Suprapubic skin (tissue), 4 donors: ENCODE measurements at regions not wholly inside any gene's neighbourhood (a gene's known extent, or its start where the extent isn't known, plus 50 kb on each side); places are given as distances from the start of the nearest gene placed in this dataset.

Source experiments
- DNase-seq, 2 donors: peaks; one replicate each; pipeline ENCODE4 v3.0.0-alpha.2; 2019; ENCODE audit warnings: low spot score in 2 of 2
- H3K27ac ChIP-seq: fragments of 200-600 bp; sonication (generic); one replicate; pipeline ENCODE4 v1.5.1; 2019
- H3K27me3 ChIP-seq: fragments of 200-600 bp; sonication (generic); one replicate; pipeline ENCODE4 v1.5.1; 2019
- H3K36me3 ChIP-seq: fragments of 200-600 bp; sonication (generic); one replicate; pipeline ENCODE4 v1.5.1; 2019
- H3K4me1 ChIP-seq: fragments of 200-600 bp; sonication (generic); one replicate; pipeline ENCODE4 v1.5.1; 2019
- H3K4me3 ChIP-seq: fragments of 200-600 bp; sonication (generic); one replicate; pipeline ENCODE4 v1.5.1; 2019; ENCODE audit warnings: mild to moderate bottlenecking
- H3K9me3 ChIP-seq: fragments of 200-600 bp; sonication (generic); one replicate; pipeline ENCODE4 v1.5.1; 2019
- EP300 ChIP-seq: sonication (generic); formaldehyde crosslinking; IDR thresholded peaks from one replicate; pipeline ENCODE4 v1.6.1; 2017; ENCODE audit warnings: antibody characterized with exemption
- POLR2A ChIP-seq, 2 donors: fragments of 450-650 bp; IDR thresholded peaks; one replicate each; pipeline ENCODE4 v1.6.1; 2017; ENCODE audit warnings: antibody characterized with exemption in 2 of 2, mild to moderate bottlenecking in 2 of 2, moderate library complexity in 2 of 2
- POLR2AphosphoS5 ChIP-seq, 3 donors: sonication (generic); formaldehyde crosslinking; IDR thresholded peaks; one replicate each; pipeline ENCODE4 v1.6.1; 2017; ENCODE audit warnings: antibody characterized with exemption in 3 of 3
- WGBS: methylation state at CpG from one replicate; pipeline ENCODE4 v1.1.5; 2018; 5-methylcytosine and 5-hydroxymethylcytosine counted together
- TF ChIP-seq, protein P1 (sequence below), 2 donors: fragments of 200-600 bp in 1 of 2; fragments of 450-650 bp in 1 of 2; sonication (generic) in 1 of 2; IDR thresholded peaks; one replicate each; pipeline ENCODE4 v1.5.1; 2016 to 2019; ENCODE audit warnings: antibody characterized with exemption in 2 of 2, mild to moderate bottlenecking in 1 of 2, moderate library complexity in 1 of 2

DNA sequence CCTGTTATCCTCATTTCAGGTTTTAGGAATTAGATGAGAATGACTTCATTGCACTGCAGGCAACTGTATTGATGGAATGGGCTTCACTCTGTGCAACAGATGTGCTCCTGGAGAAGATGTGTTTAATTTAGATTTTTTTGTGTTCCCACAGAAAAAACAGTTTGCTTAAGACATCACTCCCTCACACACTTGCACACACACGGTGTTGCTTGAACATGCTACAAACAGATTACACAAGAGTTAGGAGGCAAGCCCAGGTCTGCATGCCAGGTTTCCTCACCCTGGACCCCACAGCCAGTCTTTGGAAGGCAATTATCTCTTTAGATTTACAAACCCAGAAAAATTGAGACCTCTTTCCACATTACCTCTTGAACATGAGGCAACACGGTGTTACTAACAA is 93.7 kb upstream of the KLHL29 start:
- TF ChIP-seq EP300 (no peak), POLR2AphosphoS5 (IDR thresholded peaks at IDR 0.05) (peak in 2 of 3 donors; percentile 80 to 89)
- no peaks in the 10 kb centered on the region for H3K9me3 ChIP-seq
- peak in 1 of 2 donors; percentile 78 for DNase-seq
- H3K4me3 ChIP-seq = no peak overlapping the region
- no peaks in the 10 kb centered on the region for H3K36me3 ChIP-seq
- 38% methylated on average over 2 of the region's 2 CpGs for WGBS
- peaks cover 34% of the 10 kb centered on the region for H3K4me1 ChIP-seq
- H3K27me3 ChIP-seq = no peaks in the 10 kb centered on the region
- no peak overlapping the region for H3K27ac ChIP-seq

DNA sequence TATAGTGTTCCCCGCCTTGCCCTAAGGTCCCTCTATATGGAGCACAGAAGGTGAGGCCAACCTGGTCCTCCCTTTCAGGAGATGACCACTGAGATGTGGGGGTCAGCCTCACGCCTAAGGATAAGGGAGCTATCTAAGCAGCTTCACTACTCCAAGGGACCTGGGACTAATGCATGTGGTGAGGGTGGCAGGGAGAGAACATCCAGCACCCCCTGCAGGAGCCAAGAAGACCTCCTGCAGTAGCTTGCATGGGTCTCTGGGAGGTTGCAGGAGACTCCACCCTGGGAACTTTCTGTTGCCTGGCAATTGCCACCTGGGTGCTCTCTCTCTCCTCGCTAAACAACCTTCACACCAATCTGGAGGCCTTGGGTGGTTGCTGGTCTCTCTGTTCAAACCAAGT is 93.0 kb upstream of the KLHL29 start:
- Histone ChIP-seq H3K4me3 (no peak overlapping the region), H3K4me1 (peaks cover 28% of the 10 kb centered on the region), H3K36me3 (no peaks in the 10 kb centered on the region), H3K9me3 (no peaks in the 10 kb centered on the region), H3K27ac (no peak overlapping the region), H3K27me3 (no peaks in the 10 kb centered on the region)
- TF ChIP-seq POLR2A (IDR thresholded peaks at IDR 0.05) (no peak), POLR2AphosphoS5 (IDR thresholded peaks at IDR 0.05) (no peak), EP300 (no peak)
- TF ChIP-seq, protein P1, sequence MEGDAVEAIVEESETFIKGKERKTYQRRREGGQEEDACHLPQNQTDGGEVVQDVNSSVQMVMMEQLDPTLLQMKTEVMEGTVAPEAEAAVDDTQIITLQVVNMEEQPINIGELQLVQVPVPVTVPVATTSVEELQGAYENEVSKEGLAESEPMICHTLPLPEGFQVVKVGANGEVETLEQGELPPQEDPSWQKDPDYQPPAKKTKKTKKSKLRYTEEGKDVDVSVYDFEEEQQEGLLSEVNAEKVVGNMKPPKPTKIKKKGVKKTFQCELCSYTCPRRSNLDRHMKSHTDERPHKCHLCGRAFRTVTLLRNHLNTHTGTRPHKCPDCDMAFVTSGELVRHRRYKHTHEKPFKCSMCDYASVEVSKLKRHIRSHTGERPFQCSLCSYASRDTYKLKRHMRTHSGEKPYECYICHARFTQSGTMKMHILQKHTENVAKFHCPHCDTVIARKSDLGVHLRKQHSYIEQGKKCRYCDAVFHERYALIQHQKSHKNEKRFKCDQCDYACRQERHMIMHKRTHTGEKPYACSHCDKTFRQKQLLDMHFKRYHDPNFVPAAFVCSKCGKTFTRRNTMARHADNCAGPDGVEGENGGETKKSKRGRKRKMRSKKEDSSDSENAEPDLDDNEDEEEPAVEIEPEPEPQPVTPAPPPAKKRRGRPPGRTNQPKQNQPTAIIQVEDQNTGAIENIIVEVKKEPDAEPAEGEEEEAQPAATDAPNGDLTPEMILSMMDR (IDR thresholded peaks at IDR 0.05) = no peak
- WGBS = 95% methylated on average over 3 of the region's 3 CpGs
- no peak for DNase-seq

DNA sequence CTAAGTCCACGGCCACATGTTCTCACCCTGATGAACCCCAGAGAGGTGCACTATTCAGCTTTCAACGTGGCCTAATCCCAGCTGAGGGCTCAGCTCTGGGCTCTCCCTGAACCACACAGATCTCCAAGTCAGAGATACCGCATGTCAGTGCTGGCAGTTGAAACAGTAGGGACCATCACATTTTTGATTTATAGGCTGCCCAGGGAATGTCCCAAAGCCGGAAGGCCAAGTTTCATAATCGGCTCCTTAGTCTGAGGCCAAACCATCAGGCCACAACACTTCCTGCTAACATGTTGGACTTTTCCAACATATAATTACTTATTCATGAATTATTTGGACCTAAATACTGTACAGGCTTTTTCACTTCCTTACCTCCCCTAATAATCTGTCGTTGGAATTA is 91.9 kb upstream of the KLHL29 start:
- H3K9me3 ChIP-seq = no peaks in the 10 kb centered on the region
- DNase-seq = no peak

DNA sequence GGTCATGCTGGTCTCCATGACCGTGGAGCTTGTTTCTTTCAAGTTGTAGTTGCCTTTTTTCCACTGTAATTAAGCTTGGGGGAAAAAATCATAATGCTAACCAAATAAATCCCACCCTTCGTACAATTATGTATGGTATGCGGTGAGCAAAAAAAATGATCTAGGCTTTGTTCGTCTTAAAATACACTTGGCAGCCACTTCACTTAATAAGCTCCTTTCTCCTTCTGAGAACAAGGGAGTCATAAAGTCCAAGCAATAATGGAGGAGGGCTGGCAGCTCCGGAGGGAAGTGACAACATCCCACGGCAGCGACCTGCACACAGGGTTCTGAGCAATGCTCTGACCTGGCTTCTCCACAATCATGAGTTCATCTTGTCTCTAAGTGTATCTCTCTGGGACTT is 91.2 kb upstream of the KLHL29 start:
- no peak overlapping the region for H3K4me3 ChIP-seq
- TF ChIP-seq POLR2A (IDR thresholded peaks at IDR 0.05) = no peak
- no peak for TF ChIP-seq POLR2AphosphoS5 (IDR thresholded peaks at IDR 0.05)
- TF ChIP-seq EP300 = no peak
- TF ChIP-seq, protein P1 (IDR thresholded peaks at IDR 0.05) = no peak
- WGBS = 47% methylated on average over 7 of the region's 7 CpGs
- H3K27ac ChIP-seq = no peak overlapping the region
- no peaks in the 10 kb centered on the region for H3K36me3 ChIP-seq
- H3K27me3 ChIP-seq = peaks cover 5% of the 10 kb centered on the region
- no peaks in the 10 kb centered on the region for H3K9me3 ChIP-seq
- peaks cover 19% of the 10 kb centered on the region for H3K4me1 ChIP-seq
- no peak for DNase-seq

More for the DNA sequence above, 91.9 kb upstream of the KLHL29 start:
- Histone ChIP-seq H3K4me1 (peaks cover 19% of the 10 kb centered on the region), H3K36me3 (no peaks in the 10 kb centered on the region), H3K4me3 (no peak overlapping the region), H3K27ac (no peak overlapping the region), H3K27me3 (peaks cover 3% of the 10 kb centered on the region)
- WGBS = 23% methylated on average over 6 of the region's 6 CpGs
- TF ChIP-seq EP300 (no peak), POLR2A (IDR thresholded peaks at IDR 0.05) (no peak)
- TF ChIP-seq, protein P1 (IDR thresholded peaks at IDR 0.05) = no peak

DNA sequence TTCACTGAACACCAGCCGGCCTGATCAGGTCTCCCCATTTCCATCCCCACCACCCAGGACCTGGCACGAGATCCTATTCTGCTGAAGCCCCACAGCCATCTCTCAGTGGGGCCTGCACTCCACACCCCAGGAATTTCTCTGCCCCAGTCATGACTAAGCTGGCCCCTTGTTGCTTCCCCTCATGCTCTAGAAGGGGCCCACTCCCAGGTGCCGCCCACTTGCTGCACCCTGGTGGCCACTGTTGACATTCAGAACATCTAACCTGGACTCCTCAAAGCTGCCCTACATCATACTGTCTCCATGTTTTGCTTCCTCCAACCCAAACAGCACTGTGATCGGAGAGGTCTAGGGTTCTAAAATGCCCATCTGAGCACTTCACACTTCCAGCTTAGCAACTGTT is 90.7 kb upstream of the KLHL29 start:
- peaks cover 19% of the 10 kb centered on the region for H3K4me1 ChIP-seq
- H3K4me3 ChIP-seq = no peak overlapping the region
- H3K36me3 ChIP-seq = no peaks in the 10 kb centered on the region
- DNase-seq = no peak
- 69% methylated on average over 4 of the region's 4 CpGs for WGBS
- H3K9me3 ChIP-seq = no peaks in the 10 kb centered on the region
- peaks cover 5% of the 10 kb centered on the region for H3K27me3 ChIP-seq
- H3K27ac ChIP-seq = no peak overlapping the region
- no peak for TF ChIP-seq POLR2AphosphoS5 (IDR thresholded peaks at IDR 0.05)
- TF ChIP-seq, protein P1 (IDR thresholded peaks at IDR 0.05) = no peak
- TF ChIP-seq POLR2A (IDR thresholded peaks at IDR 0.05) = no peak
- no peak for TF ChIP-seq EP300

DNA sequence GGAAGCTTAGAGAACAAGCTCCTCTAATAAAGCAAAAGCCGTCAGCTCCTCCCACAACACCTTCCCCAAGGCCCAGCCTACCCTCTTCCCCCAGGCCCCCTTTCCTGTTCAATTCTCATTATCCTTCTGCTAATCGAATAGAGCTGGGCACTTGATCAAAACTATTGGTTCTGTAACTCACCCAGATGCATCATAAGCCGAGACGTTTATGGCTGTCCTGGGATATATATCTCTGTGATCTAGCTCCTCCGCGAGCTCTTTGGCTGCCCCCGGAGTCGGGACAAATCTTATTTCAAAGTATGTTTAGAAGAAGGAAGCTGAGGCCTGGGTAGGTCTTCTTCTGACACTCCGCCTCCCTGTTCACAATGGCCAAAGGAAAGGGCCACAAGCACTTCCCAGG is 88.3 kb upstream of the KLHL29 start:
- no peak for DNase-seq
- Histone ChIP-seq H3K36me3 (no peaks in the 10 kb centered on the region), H3K27me3 (peaks cover 5% of the 10 kb centered on the region), H3K9me3 (no peaks in the 10 kb centered on the region), H3K27ac (no peak overlapping the region), H3K4me1 (peaks cover 19% of the 10 kb centered on the region), H3K4me3 (no peak overlapping the region)
- WGBS = 93% methylated on average over 9 of the region's 9 CpGs
- TF ChIP-seq POLR2A (IDR thresholded peaks at IDR 0.05) = no peak
- TF ChIP-seq, protein P1 (IDR thresholded peaks at IDR 0.05) = no peak
- TF ChIP-seq EP300 = no peak
- no peak for TF ChIP-seq POLR2AphosphoS5 (IDR thresholded peaks at IDR 0.05)
